Erythroblast (primary cell): ENCODE measurements at regions not wholly inside any gene's neighbourhood (a gene's known extent, or its start where the extent isn't known, plus 50 kb on each side); places are given as distances from the start of the nearest gene placed in this dataset.

Experiments used
- GATA1 ChIP-seq: IDR thresholded peaks from 2 replicates; pipeline ENCODE4 v1.6.1; 2011; ENCODE audit warnings: low read depth, mild to moderate bottlenecking, control low read depth, low read length, moderate library complexity
- POLR2A ChIP-seq: IDR thresholded peaks from 2 replicates; pipeline ENCODE4 v1.6.1; 2011; ENCODE audit warnings: mild to moderate bottlenecking, low read length

DNA sequence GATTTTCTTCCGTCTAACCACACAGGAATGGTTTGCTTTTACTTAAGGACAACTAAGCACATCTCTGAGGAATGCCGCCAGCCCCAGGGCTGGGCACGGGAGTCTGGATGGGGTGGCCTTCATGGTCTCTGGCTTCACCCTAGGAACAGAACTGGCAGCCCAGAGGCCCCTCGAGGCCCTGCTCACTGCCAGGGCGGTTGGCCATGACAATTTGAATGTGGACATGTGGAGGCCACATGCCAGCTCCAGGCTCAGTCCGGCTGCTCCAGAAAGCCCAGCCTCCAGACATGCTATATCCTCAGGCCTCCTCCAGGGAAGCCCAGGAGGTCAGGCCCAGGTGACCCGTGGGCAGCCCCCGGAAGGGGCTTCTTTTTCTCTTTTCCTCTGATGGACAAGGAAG, 84.0 kb upstream of the FGF3 start:
- TF ChIP-seq POLR2A (no peak), GATA1 (no peak)
